Skeletal muscle cell (primary cell): ENCODE measurements at regions not wholly inside any gene's neighbourhood (a gene's known extent, or its start where the extent isn't known, plus 50 kb on each side); places are given as distances from the start of the nearest gene placed in this dataset.
"Not testable (repeated sequence)": the region's sequence is repeated elsewhere in the genome, so short reads cannot be mapped to it uniquely, and the experiment has no call there.

Experiments used
- DNase-seq: peaks from one replicate; pipeline ENCODE4 v3.0.0-alpha.2; 2010; ENCODE audit warnings: low read depth
- H3K4me3 ChIP-seq: 2 replicates; pipeline ENCODE4 v1.5.1; 2011; ENCODE audit warnings: low read depth, mild to moderate bottlenecking, control low read depth, low read length, moderate library complexity

GRCh38 chr2:40002339-40002738 is 223.3 kb upstream of the THUMPD2 start:
- H3K4me3 ChIP-seq, result no peak overlapping the region
- DNase-seq, result no peak

- DNase-seq, result no peak
- H3K4me3 ChIP-seq, result no peak overlapping the region
Observed at GRCh38 chr2:39999864-40000263, 220.8 kb upstream of the THUMPD2 start.

- no peak for DNase-seq
Observed at GRCh38 chr2:39998617-39999016, 219.6 kb upstream of the THUMPD2 start.

GRCh38 chr2:39996653-39997080 is 217.6 kb upstream of the THUMPD2 start:
- peak; percentile 87 for DNase-seq
- H3K4me3 ChIP-seq, result no peak overlapping the region

More at GRCh38 chr2:39998617-39999016, 219.6 kb upstream of the THUMPD2 start:
- H3K4me3 ChIP-seq, result no peak overlapping the region

- no peak overlapping the region for H3K4me3 ChIP-seq
- DNase-seq, result no peak
Observed at GRCh38 chr2:39995005-39995737, 216.1 kb upstream of the THUMPD2 start.

- no peak overlapping the region for H3K4me3 ChIP-seq
- peak; percentile 62 for DNase-seq
Observed at GRCh38 chr2:39994151-39994550, 215.1 kb upstream of the THUMPD2 start.

GRCh38 chr2:39991298-39991697 is 212.2 kb upstream of the THUMPD2 start:
- no peak overlapping the region for H3K4me3 ChIP-seq
- DNase-seq, result peak; percentile 21

DNA sequence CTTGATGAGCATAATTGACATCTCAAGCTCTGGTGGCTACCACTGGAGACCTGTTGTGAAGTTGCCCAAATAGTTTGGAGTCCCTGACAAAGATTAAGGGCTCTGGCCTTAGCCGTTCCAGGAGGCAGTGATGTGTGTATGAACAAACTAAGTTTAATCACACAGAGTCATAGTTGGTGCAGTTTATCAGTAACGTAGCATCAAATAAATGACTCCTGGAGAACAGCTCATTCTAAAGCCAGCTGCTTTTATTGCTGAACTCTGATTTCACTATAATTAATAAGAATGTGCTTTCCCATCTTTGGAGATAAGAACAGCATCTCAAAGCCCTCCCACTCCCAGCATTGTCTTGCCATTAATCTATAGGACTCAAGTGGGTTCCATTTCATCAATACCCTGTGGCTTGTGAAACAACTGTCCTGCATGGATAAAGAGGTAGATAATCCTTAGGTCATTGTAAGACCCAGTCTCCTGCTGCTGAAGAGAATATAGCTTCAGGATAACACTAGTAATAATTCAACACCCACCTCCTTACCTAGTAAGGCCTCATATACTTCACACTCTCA is 211.4 kb upstream of the THUMPD2 start:
- DNase-seq, result no peak
- no peak overlapping the region for H3K4me3 ChIP-seq

GRCh38 chr2:39989888-39990287 is 210.8 kb upstream of the THUMPD2 start:
- DNase-seq, result no peak
- no peak overlapping the region for H3K4me3 ChIP-seq

DNA sequence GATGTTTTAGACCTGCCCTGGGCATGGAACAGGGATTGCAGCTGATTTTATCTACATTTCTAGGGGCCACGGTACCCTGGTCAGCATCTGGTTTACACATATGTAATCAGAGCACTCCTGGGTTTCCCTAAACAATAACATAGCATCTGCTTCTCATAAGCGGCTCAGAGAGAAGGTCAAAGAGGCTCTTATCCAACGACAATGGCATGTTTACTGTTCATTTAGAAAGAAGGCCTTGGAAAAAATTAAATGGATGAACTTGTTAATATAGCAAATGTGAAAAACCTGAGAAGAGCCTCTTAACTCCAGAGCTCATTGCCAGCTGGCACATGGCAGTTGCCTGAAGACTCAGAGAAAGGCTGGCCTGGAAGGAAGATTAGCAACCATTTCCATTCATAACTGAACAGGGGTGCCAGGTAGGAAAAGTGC is 202.8 kb upstream of the THUMPD2 start:
- no peak overlapping the region for H3K4me3 ChIP-seq
- DNase-seq, result no peak

DNA sequence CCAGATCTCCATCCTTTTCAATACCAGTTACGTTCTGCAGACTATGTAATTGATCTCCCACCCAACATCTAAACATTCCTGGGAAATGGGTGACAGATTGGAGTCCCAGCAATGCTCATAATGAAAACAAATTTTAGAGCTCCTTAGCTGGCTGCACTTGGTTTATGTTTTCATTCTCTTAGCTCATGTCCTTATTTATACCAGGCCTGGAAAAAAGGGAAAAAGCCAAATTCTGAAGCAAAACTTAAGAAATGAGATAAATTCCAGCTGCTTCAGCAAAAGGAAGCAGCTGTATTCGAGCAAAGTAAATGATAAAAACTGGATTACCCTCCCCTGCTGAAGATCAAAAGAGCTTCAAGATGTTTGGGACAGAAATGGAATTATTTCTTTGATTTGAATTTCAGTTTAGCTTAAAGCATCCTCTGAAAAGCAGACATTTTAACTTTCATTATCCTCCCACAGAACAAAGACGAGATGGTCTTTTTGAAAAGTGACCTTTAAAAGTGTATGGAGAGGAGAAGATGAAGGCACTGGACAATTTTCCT is 196.5 kb upstream of the THUMPD2 start:
- no peak overlapping the region for H3K4me3 ChIP-seq
- DNase-seq, result no peak

DNA sequence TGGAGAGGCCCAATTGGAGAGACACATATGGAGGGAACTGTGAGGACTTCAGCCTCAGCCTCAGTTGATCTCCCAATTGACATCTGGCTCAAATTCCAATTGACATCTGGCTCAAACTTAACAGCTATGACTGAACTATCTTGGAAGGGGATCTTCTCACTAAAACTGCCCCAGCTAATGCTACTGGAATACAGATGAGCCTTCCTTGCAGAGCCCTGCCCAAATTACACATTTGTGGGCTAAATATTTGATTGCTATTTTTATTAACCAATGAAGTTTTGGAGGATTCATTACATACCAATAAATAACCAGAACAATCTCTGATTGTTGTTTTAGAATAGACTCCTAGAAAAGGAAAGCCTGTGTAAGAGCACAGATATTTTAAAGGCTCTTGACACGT is 189.0 kb upstream of the THUMPD2 start:
- H3K4me3 ChIP-seq, result no peak overlapping the region
- DNase-seq, result no peak

- H3K4me3 ChIP-seq, DNase-seq: not testable (repeated sequence)
Observed at GRCh38 chr2:39960681-39961080, 181.6 kb upstream of the THUMPD2 start.

GRCh38 chr2:39954346-39954745 is 175.3 kb upstream of the THUMPD2 start:
- no peak overlapping the region for H3K4me3 ChIP-seq
- DNase-seq, result no peak

DNA sequence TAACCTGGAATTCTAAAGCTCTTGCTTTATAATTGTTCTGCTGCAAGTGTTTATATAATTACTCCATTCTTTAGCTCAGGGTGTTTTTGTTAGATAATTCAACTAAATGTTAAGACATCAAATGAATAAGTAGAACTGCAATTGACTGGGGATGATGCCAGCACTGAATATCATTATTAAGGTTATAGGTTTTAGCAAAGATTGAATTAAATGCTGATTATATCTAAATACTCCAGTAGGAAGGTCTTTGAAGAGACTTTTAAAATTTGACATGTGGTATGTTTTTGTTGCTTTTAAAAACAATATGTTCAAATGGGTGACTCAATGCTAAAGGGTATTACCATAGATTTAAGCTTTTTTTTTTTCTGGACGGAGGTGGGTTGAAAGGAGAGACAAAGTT is 170.1 kb upstream of the THUMPD2 start:
- DNase-seq, result no peak
- no peak overlapping the region for H3K4me3 ChIP-seq

GRCh38 chr2:39948016-39948719 is 169.1 kb upstream of the THUMPD2 start:
- no peak overlapping the region for H3K4me3 ChIP-seq
- DNase-seq, result peak; percentile 52

DNA sequence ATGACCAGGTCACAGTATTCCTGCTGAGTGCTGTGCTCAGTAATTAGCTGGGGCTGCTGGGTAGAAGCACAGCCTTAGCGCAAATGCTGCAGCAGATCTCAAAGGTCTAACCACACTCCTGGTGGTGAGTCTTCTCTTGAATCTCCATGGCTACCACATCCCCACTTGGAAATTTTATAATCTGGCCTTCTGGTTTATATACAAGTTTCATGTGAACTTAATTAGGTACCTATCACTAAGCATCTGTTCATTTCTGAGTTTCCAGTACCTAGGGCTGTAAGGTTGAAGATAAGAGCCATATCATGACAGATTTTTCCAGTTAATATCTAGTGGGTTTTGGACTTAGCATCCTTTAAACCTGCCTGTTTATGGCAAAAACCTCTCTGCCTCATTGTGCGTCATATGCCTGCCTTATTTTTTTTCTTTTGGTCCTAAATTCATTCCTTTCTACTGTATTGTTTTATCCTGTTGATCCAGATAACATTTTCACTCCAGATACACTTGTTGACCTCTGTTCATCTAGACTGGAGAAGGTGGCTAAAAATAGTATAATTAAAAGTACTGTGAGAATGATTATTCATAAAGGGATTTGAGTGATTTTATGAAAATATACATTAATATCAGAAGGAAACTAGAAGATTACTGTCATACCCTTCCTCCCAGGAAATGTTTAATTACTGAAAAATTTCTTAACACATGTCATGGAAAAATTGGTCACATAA is 168.4 kb upstream of the THUMPD2 start:
- no peak for DNase-seq
- no peak overlapping the region for H3K4me3 ChIP-seq

GRCh38 chr2:39942950-39943349 is 163.9 kb upstream of the THUMPD2 start:
- DNase-seq, result peak; percentile 22
- no peak overlapping the region for H3K4me3 ChIP-seq

GRCh38 chr2:39938035-39938835 is 159.2 kb upstream of the THUMPD2 start:
- DNase-seq, result peak; percentile 81
- no peak overlapping the region for H3K4me3 ChIP-seq
